ENCODE measurements at regions not wholly inside any gene's neighbourhood (a gene's known extent, or its start where the extent isn't known, plus 50 kb on each side); places are given as distances from the start of the nearest gene placed in this dataset.

DNA sequence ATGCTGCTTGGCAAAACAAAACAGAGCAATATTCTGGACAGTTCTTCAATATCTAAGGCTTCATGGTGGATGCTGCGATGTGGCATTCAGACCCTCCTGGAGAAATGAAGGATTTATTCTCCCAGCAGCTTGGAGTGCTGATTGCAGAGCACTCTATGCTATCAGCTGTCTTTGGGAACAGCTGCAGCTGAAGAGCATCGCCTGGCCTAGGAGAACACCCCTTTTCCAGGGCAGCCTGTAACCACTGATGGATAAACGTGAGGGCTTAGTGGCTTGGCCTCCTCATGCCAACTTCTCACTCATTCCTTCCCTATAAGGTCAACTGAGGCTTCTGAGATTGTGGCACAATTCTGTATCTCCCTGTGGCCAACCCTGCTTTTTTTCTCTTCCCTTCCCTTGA lies 638.1 kb upstream of the CNTNAP2 start:
- no peak overlapping the region for H3K4me3 ChIP-seq (ENCODE audit: low read depth, low read length)
- in situ Hi-C loops (cut with HindIII; ENCODE audit: low sequenced_read_pairs): no loop called here
- no peak for TF ChIP-seq CTCF (IDR thresholded peaks at IDR 0.05; ENCODE audit: low read depth, low read length, missing control alignments)
- no peak for DNase-seq (ENCODE audit: low read depth)

DNA sequence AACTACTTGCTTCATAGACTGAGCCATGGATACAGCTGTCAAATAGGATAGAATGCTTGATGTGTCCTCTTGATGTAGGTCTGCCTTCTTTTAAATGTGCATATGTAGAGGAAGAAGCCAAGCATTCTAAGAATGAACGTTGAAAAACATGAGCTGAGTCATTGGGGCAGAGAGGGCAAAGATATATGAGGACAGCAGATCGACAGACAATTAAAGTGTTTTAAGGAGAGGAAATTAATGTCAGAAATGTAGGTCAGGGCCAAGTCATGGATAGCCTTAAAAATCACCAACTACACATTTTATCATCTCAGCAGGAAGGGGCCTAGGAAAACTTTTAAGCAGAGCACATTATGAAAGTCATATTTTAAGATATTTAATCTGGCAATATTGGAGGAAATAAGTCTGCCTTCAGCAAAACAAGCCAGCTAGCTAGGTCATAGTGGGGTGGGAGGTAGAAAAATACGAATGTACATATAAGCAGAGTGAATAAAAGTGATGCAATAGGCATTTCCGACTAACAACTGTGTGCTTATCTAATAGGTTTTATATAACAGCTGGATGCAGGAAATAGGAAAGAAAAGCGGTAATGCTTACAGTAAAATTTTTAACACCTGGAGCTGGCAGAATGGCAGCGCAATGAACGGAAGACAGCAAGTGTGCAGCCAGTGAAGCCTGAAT lies 638.3 kb upstream of the TPK1 start:
- no peak for DNase-seq (ENCODE audit: low read depth)
- no peak overlapping the region for H3K4me3 ChIP-seq (ENCODE audit: low read depth, low read length)
- no peak for TF ChIP-seq CTCF (IDR thresholded peaks at IDR 0.05; ENCODE audit: low read depth, low read length, missing control alignments)
- in situ Hi-C loops (cut with HindIII; ENCODE audit: low sequenced_read_pairs): no loop called here

GRCh38 chr7:145471883-145472282 lies 636.0 kb upstream of the TPK1 start:
- TF ChIP-seq CTCF (IDR thresholded peaks at IDR 0.05; ENCODE audit: low read depth, low read length, missing control alignments): no peak
- no peak overlapping the region for H3K4me3 ChIP-seq (ENCODE audit: low read depth, low read length)
- DNase-seq (ENCODE audit: low read depth): no peak
- in situ Hi-C loops (cut with HindIII; ENCODE audit: low sequenced_read_pairs): no loop called here

- DNase-seq (ENCODE audit: low read depth): no peak
- TF ChIP-seq CTCF (IDR thresholded peaks at IDR 0.05; ENCODE audit: low read depth, low read length, missing control alignments): no peak
- no peak overlapping the region for H3K4me3 ChIP-seq (ENCODE audit: low read depth, low read length)
- in situ Hi-C loops (cut with HindIII; ENCODE audit: low sequenced_read_pairs): no loop called here
These were observed 628.4 kb upstream of the TPK1 start for GRCh38 chr7:145464287-145464686.

- no peak overlapping the region for H3K4me3 ChIP-seq (ENCODE audit: low read depth, low read length)
- no peak for DNase-seq (ENCODE audit: low read depth)
- no peak for TF ChIP-seq CTCF (IDR thresholded peaks at IDR 0.05; ENCODE audit: low read depth, low read length, missing control alignments)
- in situ Hi-C loops (cut with HindIII; ENCODE audit: low sequenced_read_pairs): no loop called here
These were observed 626.6 kb upstream of the TPK1 start for GRCh38 chr7:145462463-145462862.

DNA sequence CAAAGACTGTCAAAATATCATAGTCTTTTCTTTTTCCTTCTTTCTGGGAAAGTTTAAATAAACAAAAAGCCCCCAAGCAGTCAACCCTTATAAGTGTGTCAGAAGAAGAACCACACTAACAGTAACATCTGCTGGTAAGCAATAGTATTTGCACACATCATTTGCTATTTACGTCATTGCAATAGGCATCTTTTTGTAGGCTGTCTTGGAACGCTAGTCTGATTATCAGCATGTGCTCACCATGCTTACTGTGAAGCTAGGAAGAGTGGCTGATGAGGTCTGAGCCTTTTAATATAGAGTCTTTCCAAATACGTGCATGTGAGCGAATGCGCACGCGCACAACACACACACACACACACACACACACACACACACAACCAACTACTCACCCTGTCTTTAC lies 599.0 kb upstream of the TPK1 start:
- in situ Hi-C loops (cut with HindIII; ENCODE audit: low sequenced_read_pairs): no loop called here
- TF ChIP-seq CTCF (IDR thresholded peaks at IDR 0.05; ENCODE audit: low read depth, low read length, missing control alignments): no peak
- no peak for DNase-seq (ENCODE audit: low read depth)
- no peak overlapping the region for H3K4me3 ChIP-seq (ENCODE audit: low read depth, low read length)

Measured in astrocyte of the cerebellum (primary cell).